ENCODE measurements at regions not wholly inside any gene's neighbourhood (a gene's known extent, or its start where the extent isn't known, plus 50 kb on each side); places are given as distances from the start of the nearest gene placed in this dataset.

DNA sequence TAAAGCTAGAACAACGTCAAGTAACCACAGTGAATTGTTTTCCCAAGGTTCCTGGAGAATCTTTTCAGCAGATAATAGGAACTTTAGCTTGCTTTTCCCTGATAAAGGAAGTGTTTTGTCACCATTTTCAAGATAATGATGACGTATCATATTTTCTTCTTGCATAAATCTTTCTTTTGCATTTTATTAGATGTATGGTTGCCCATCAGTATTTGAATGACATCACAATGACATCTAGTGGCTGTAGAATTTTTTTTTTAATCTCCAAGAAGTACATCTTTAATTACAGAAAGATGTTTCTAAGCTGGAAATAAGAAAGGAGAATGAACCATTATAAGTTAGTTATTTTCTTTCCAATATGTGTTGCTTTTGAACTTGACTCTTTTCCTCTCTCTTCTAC is 83.0 kb downstream of the CENPW start:
- TF ChIP-seq, protein P1, sequence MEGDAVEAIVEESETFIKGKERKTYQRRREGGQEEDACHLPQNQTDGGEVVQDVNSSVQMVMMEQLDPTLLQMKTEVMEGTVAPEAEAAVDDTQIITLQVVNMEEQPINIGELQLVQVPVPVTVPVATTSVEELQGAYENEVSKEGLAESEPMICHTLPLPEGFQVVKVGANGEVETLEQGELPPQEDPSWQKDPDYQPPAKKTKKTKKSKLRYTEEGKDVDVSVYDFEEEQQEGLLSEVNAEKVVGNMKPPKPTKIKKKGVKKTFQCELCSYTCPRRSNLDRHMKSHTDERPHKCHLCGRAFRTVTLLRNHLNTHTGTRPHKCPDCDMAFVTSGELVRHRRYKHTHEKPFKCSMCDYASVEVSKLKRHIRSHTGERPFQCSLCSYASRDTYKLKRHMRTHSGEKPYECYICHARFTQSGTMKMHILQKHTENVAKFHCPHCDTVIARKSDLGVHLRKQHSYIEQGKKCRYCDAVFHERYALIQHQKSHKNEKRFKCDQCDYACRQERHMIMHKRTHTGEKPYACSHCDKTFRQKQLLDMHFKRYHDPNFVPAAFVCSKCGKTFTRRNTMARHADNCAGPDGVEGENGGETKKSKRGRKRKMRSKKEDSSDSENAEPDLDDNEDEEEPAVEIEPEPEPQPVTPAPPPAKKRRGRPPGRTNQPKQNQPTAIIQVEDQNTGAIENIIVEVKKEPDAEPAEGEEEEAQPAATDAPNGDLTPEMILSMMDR (IDR thresholded peaks at IDR 0.05; ENCODE audit: low read length): peak; percentile 18; the same call in 1 of the 2 replicates
- TF ChIP-seq EZH2 (IDR thresholded peaks at IDR 0.05; ENCODE audit: borderline replicate concordance, low read length): no peak

All from OCI-LY1 (cell line).